GM12891 (cell line): ENCODE measurements at regions not wholly inside any gene's neighbourhood (a gene's known extent, or its start where the extent isn't known, plus 50 kb on each side); places are given as distances from the start of the nearest gene placed in this dataset.

ENCODE experiments used
- POLR2A ChIP-seq: IDR thresholded peaks from 2 replicates; pipeline ENCODE4 v1.6.1; 2011; ENCODE audit warnings: low read depth, low read length, control low read depth
- POLR2AphosphoS5 ChIP-seq: IDR thresholded peaks from 2 replicates; pipeline ENCODE4 v1.6.1; 2011; ENCODE audit warnings: low read depth, low read length, control low read depth

GRCh38 chr18:38301621-38302020 is 736.0 kb upstream of the CELF4 start:
- TF ChIP-seq POLR2AphosphoS5 = no peak
- TF ChIP-seq POLR2A = no peak
